GM23338 (cell line): ENCODE measurements at regions not wholly inside any gene's neighbourhood (a gene's known extent, or its start where the extent isn't known, plus 50 kb on each side); places are given as distances from the start of the nearest gene placed in this dataset.

ENCODE experiments used
- ATAC-seq: fragments of 200-7000 bp; cut with Tn5 transposase; 3 replicates; pipeline ENCODE4 v1.9.1; 2020
- DNase-seq: peaks from one replicate; pipeline ENCODE4 v3.0.0-alpha.2; 2015; ENCODE audit warnings: low spot score
- H2AFZ ChIP-seq: fragments of 200-600 bp; sonication (generic); 2 replicates; pipeline ENCODE4 v1.8.0; 2016; ENCODE audit warnings: antibody characterized with exemption, mild to moderate bottlenecking, moderate library complexity
- H3F3A ChIP-seq: fragments of 200-600 bp; sonication (generic); replicated peaks from 2 replicates; pipeline ENCODE4 v1.8.0; 2017; ENCODE audit warnings: antibody characterized with exemption, mixed run types, low read depth
- H3K27ac ChIP-seq: fragments of 200-600 bp; sonication (generic); 2 replicates; pipeline ENCODE4 v1.6.1; 2016; ENCODE audit warnings: low read depth
- H3K27me3 ChIP-seq: fragments of 200-600 bp; sonication (generic); 2 replicates; pipeline ENCODE4 v1.8.0; 2016; ENCODE audit warnings: mild to moderate bottlenecking, mixed run types, moderate library complexity; ENCODE audit not compliant: insufficient read depth
- H3K36me3 ChIP-seq: fragments of 200-600 bp; sonication (generic); 2 replicates; pipeline ENCODE4 v1.8.0; 2016; ENCODE audit warnings: mild to moderate bottlenecking; ENCODE audit not compliant: insufficient read depth
- H3K4me1 ChIP-seq: fragments of 200-600 bp; sonication (generic); 2 replicates; pipeline ENCODE4 v1.8.0; 2016; ENCODE audit warnings: mild to moderate bottlenecking, moderate library complexity; ENCODE audit not compliant: insufficient read depth
- H3K4me2 ChIP-seq: fragments of 200-600 bp; sonication (generic); 2 replicates; pipeline ENCODE4 v1.7.1; 2017; ENCODE audit warnings: mixed run types
- H3K4me3 ChIP-seq: fragments of 200-600 bp; sonication (generic); 2 replicates; pipeline ENCODE4 v1.6.1; 2016; ENCODE audit warnings: mixed run types
- H3K79me2 ChIP-seq: fragments of 200-600 bp; sonication (generic); replicated peaks from 2 replicates; pipeline ENCODE4 v1.8.0; 2017; ENCODE audit warnings: mild to moderate bottlenecking; ENCODE audit not compliant: insufficient read depth
- H3K9me2 ChIP-seq: fragments of 200-600 bp; sonication (generic); 2 replicates; pipeline ENCODE4 v1.8.0; 2017; ENCODE audit not compliant: insufficient read depth
- H4K20me1 ChIP-seq: fragments of 200-600 bp; sonication (generic); replicated peaks from 2 replicates; pipeline ENCODE4 v1.8.0; 2017; ENCODE audit warnings: mild to moderate bottlenecking; ENCODE audit not compliant: insufficient read depth
- H3K27ac Mint-ChIP-seq: 2 replicates; pipeline ENCODE4 v1.8.0; 2020; ENCODE audit warnings: inconsistent platforms, mild to moderate bottlenecking, moderate library complexity, mixed read lengths
- H3K27me3 Mint-ChIP-seq: 3 replicates; pipeline ENCODE4 v1.8.0; 2022; ENCODE audit warnings: low read depth, mild to moderate bottlenecking, moderate library complexity, mixed read lengths, inconsistent platforms; ENCODE audit not compliant: insufficient read depth, poor library complexity
- H3K36me3 Mint-ChIP-seq: 3 replicates; pipeline ENCODE4 v1.8.0; 2021; ENCODE audit warnings: low read depth, mild to moderate bottlenecking, inconsistent platforms, moderate library complexity, mixed read lengths
- H3K4me1 Mint-ChIP-seq: 3 replicates; pipeline ENCODE4 v1.8.0; 2020; ENCODE audit warnings: mild to moderate bottlenecking, inconsistent platforms, mixed read lengths
- H3K4me3 Mint-ChIP-seq: 3 replicates; pipeline ENCODE4 v1.8.0; 2021; ENCODE audit warnings: moderate library complexity, mild to moderate bottlenecking, inconsistent platforms, mixed read lengths
- H3K9me3 Mint-ChIP-seq: 3 replicates; pipeline ENCODE4 v1.8.0; 2020; ENCODE audit warnings: moderate library complexity, mild to moderate bottlenecking, inconsistent platforms, mixed read lengths
- CREB1 ChIP-seq: fragments of 250-450 bp; sonication (Bioruptor Pico); IDR thresholded peaks from 2 replicates; pipeline ENCODE4 v1.5.0; 2020; ENCODE audit warnings: low read depth, mild to moderate bottlenecking, moderate library complexity
- ETS1 ChIP-seq: IDR thresholded peaks from 2 replicates; pipeline ENCODE4 v1.6.1; 2016; ENCODE audit warnings: antibody characterized with exemption
- EZH2 ChIP-seq: fragments of 200-600 bp; sonication (generic); IDR thresholded peaks from one replicate; pipeline ENCODE4 v1.8.0; 2017; ENCODE audit warnings: antibody characterized with exemption, mild to moderate bottlenecking, low read depth; ENCODE audit not compliant: unreplicated experiment
- EZH2phosphoT487 ChIP-seq: fragments of 200-600 bp; sonication (generic); IDR thresholded peaks from one replicate; pipeline ENCODE4 v1.8.1; 2018; ENCODE audit warnings: antibody characterized with exemption; ENCODE audit not compliant: unreplicated experiment
- JUNB ChIP-seq: IDR thresholded peaks from one replicate; pipeline ENCODE4 v1.6.1; 2016; ENCODE audit warnings: antibody characterized with exemption; ENCODE audit not compliant: unreplicated experiment
- NANOG ChIP-seq: IDR thresholded peaks from 2 replicates; pipeline ENCODE4 v1.6.1; 2016; ENCODE audit warnings: antibody characterized with exemption, borderline replicate concordance
- POLR2AphosphoS5 ChIP-seq: IDR thresholded peaks from 2 replicates; pipeline ENCODE4 v1.6.1; 2016; ENCODE audit warnings: antibody characterized with exemption, low read depth
- REST ChIP-seq: IDR thresholded peaks from one replicate; pipeline ENCODE4 v1.6.1; 2018; ENCODE audit warnings: antibody characterized with exemption; ENCODE audit not compliant: unreplicated experiment
- STAT1 ChIP-seq: IDR thresholded peaks from one replicate; pipeline ENCODE4 v1.6.1; 2016; ENCODE audit warnings: antibody characterized with exemption; ENCODE audit not compliant: unreplicated experiment
- ZNF114 ChIP-seq: fragments of 250-450 bp; sonication (Bioruptor Pico); IDR thresholded peaks from 2 replicates; pipeline ENCODE4 v1.5.0; 2020; ENCODE audit warnings: mild to moderate bottlenecking, moderate library complexity
- ZNF331 ChIP-seq: fragments of 250-450 bp; sonication (Bioruptor Pico); IDR thresholded peaks from 2 replicates; pipeline ENCODE4 v1.5.0; 2020; ENCODE audit warnings: low read depth, mild to moderate bottlenecking, moderate library complexity
- TF ChIP-seq, protein P1 (sequence below): fragments of 250-450 bp; sonication (Bioruptor Pico); IDR thresholded peaks from 2 replicates; pipeline ENCODE4 v1.5.0; 2020; ENCODE audit warnings: mild to moderate bottlenecking, moderate library complexity
- TF ChIP-seq, protein P2 (sequence below), 2 experiments: fragments of 200-600 bp in 1 of 2; sonication (generic) in 1 of 2; conservative IDR thresholded peaks; 2 replicates each; pipeline versions ENCODE4 v1.5.1 to v1.6.1; 2016 to 2017; ENCODE audit warnings: antibody characterized with exemption in 2 of 2, low read depth in 2 of 2, mild to moderate bottlenecking in 2 of 2, moderate library complexity in 1 of 2

DNA sequence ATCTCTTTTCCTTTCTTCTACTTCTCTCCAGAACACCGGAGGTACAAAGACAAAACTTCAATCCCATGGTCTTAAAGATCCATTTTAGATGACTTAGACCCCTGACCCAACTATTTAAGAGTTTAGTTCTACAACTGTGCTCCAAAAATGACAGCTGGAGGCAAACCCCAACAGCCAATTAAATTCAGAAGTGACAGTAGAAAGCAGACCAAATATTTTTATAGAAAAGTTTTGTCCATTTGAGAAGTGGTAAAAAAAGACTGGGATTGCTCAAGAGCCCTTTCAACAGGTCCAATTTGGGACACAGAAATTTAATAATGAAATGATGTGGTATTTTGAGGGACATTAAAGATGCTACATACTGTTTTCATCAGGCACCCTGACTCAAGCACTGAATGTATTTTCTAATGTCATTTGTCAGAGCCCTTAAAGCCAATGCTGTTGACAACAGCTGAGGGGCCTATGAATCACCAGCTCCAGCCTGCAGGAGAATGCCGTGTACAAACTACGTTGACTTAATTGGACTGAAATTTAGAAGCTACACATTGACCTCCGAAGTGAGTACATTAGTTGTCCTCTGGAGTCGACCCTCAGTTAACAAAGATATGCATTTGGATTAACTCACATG, 147.5 kb upstream of the PIK3R1 start:
- Mint-ChIP-seq H3K4me1 (no peaks in the 10 kb centered on the region), H3K4me3 (no peak overlapping the region), H3K27ac (no peak overlapping the region), H3K27me3 (peaks cover 2% of the 10 kb centered on the region), H3K9me3 (peaks cover 14% of the 10 kb centered on the region; the same call in 2 of the 3 replicates), H3K36me3 (no peaks in the 10 kb centered on the region; the same call in 2 of the 3 replicates)
- TF ChIP-seq ZNF114 (CRISPR knock-in tag) (no peak), ETS1 (no peak), NANOG (no peak), REST (no peak), EZH2phosphoT487 (no peak), JUNB (no peak), STAT1 (no peak), ZNF331 (CRISPR knock-in tag) (no peak), POLR2AphosphoS5 (no peak), EZH2 (no peak), CREB1 (CRISPR knock-in tag) (no peak)
- TF ChIP-seq, protein P1, sequence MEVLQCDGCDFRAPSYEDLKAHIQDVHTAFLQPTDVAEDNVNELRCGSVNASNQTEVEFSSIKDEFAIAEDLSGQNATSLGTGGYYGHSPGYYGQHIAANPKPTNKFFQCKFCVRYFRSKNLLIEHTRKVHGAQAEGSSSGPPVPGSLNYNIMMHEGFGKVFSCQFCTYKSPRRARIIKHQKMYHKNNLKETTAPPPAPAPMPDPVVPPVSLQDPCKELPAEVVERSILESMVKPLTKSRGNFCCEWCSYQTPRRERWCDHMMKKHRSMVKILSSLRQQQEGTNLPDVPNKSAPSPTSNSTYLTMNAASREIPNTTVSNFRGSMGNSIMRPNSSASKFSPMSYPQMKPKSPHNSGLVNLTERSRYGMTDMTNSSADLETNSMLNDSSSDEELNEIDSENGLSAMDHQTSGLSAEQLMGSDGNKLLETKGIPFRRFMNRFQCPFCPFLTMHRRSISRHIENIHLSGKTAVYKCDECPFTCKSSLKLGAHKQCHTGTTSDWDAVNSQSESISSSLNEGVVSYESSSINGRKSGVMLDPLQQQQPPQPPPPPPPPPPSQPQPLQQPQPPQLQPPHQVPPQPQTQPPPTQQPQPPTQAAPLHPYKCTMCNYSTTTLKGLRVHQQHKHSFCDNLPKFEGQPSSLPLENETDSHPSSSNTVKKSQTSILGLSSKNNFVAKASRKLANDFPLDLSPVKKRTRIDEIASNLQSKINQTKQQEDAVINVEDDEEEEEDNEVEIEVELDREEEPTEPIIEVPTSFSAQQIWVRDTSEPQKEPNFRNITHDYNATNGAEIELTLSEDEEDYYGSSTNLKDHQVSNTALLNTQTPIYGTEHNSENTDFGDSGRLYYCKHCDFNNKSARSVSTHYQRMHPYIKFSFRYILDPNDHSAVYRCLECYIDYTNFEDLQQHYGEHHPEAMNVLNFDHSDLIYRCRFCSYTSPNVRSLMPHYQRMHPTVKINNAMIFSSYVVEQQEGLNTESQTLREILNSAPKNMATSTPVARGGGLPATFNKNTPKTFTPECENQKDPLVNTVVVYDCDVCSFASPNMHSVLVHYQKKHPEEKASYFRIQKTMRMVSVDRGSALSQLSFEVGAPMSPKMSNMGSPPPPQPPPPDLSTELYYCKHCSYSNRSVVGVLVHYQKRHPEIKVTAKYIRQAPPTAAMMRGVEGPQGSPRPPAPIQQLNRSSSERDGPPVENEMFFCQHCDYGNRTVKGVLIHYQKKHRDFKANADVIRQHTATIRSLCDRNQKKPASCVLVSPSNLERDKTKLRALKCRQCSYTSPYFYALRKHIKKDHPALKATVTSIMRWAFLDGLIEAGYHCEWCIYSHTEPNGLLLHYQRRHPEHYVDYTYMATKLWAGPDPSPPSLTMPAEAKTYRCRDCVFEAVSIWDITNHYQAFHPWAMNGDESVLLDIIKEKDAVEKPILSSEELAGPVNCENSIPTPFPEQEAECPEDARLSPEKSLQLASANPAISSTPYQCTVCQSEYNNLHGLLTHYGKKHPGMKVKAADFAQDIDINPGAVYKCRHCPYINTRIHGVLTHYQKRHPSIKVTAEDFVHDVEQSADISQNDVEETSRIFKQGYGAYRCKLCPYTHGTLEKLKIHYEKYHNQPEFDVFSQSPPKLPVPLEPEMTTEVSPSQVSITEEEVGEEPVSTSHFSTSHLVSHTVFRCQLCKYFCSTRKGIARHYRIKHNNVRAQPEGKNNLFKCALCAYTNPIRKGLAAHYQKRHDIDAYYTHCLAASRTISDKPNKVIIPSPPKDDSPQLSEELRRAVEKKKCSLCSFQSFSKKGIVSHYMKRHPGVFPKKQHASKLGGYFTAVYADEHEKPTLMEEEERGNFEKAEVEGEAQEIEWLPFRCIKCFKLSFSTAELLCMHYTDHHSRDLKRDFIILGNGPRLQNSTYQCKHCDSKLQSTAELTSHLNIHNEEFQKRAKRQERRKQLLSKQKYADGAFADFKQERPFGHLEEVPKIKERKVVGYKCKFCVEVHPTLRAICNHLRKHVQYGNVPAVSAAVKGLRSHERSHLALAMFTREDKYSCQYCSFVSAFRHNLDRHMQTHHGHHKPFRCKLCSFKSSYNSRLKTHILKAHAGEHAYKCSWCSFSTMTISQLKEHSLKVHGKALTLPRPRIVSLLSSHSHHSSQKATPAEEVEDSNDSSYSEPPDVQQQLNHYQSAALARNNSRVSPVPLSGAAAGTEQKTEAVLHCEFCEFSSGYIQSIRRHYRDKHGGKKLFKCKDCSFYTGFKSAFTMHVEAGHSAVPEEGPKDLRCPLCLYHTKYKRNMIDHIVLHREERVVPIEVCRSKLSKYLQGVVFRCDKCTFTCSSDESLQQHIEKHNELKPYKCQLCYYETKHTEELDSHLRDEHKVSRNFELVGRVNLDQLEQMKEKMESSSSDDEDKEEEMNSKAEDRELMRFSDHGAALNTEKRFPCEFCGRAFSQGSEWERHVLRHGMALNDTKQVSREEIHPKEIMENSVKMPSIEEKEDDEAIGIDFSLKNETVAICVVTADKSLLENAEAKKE (CRISPR knock-in tag), result no peak
- TF ChIP-seq, protein P2, sequence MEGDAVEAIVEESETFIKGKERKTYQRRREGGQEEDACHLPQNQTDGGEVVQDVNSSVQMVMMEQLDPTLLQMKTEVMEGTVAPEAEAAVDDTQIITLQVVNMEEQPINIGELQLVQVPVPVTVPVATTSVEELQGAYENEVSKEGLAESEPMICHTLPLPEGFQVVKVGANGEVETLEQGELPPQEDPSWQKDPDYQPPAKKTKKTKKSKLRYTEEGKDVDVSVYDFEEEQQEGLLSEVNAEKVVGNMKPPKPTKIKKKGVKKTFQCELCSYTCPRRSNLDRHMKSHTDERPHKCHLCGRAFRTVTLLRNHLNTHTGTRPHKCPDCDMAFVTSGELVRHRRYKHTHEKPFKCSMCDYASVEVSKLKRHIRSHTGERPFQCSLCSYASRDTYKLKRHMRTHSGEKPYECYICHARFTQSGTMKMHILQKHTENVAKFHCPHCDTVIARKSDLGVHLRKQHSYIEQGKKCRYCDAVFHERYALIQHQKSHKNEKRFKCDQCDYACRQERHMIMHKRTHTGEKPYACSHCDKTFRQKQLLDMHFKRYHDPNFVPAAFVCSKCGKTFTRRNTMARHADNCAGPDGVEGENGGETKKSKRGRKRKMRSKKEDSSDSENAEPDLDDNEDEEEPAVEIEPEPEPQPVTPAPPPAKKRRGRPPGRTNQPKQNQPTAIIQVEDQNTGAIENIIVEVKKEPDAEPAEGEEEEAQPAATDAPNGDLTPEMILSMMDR (conservative IDR thresholded peaks at IDR 0.05; ENCODE audit: low read depth in 2 of 2), result no peak
- no peaks in the 10 kb centered on the region for H3F3A ChIP-seq
- no peaks in the 10 kb centered on the region for H3K4me1 ChIP-seq
- no peaks in the 10 kb centered on the region for H4K20me1 ChIP-seq
- no peak overlapping the region for H3K4me3 ChIP-seq
- no peaks in the 10 kb centered on the region for H3K79me2 ChIP-seq
- DNase-seq (no peak), ATAC-seq (no peak)
- H3K4me2 ChIP-seq, result no peak overlapping the region
- no peak overlapping the region for H2AFZ ChIP-seq
- H3K27ac ChIP-seq, result no peak overlapping the region
- peaks cover 3% of the 10 kb centered on the region; the same call in 1 of the 2 replicates for H3K9me2 ChIP-seq
- no peaks in the 10 kb centered on the region for H3K36me3 ChIP-seq
- H3K27me3 ChIP-seq, result no peaks in the 10 kb centered on the region
